ENCODE measurements at regions not wholly inside any gene's neighbourhood (a gene's known extent, or its start where the extent isn't known, plus 50 kb on each side); places are given as distances from the start of the nearest gene placed in this dataset.
"Not testable (repeated sequence)": the region's sequence is repeated elsewhere in the genome, so short reads cannot be mapped to it uniquely, and the experiment has no call there.

GRCh38 chr6:14406614-14407331 lies 289.2 kb downstream of the CD83 start:
- DNase-seq: no peak

GRCh38 chr6:14408446-14408845 lies 290.9 kb downstream of the CD83 start:
- DNase-seq: no peak

- peak; percentile 28 for DNase-seq
Observed at GRCh38 chr6:14412026-14412425, 294.5 kb downstream of the CD83 start.

- DNase-seq: no peak
Observed at GRCh38 chr6:14415452-14415851, 297.9 kb downstream of the CD83 start.

GRCh38 chr6:14417377-14417776 lies 299.8 kb downstream of the CD83 start:
- no peak for DNase-seq

- DNase-seq: not testable (repeated sequence)
Observed at GRCh38 chr6:14419224-14419623, 301.7 kb downstream of the CD83 start.

GRCh38 chr6:14422061-14422460 lies 304.5 kb downstream of the CD83 start:
- DNase-seq: no peak

GRCh38 chr6:14422917-14423316 lies 305.3 kb downstream of the CD83 start:
- no peak for DNase-seq

GRCh38 chr6:14423330-14423729 lies 305.8 kb downstream of the CD83 start:
- no peak for DNase-seq

GRCh38 chr6:14423955-14424354 lies 306.4 kb downstream of the CD83 start:
- no peak for DNase-seq

GRCh38 chr6:14425805-14426204 lies 308.2 kb downstream of the CD83 start:
- no peak for DNase-seq

GRCh38 chr6:14426281-14426680 lies 308.7 kb downstream of the CD83 start:
- no peak for DNase-seq

- DNase-seq: no peak
Observed at GRCh38 chr6:14428269-14428668, 310.7 kb downstream of the CD83 start.

- DNase-seq: no peak
Observed at GRCh38 chr6:14429396-14429795, 311.8 kb downstream of the CD83 start.

- no peak for DNase-seq
Observed at GRCh38 chr6:14430218-14430617, 312.6 kb downstream of the CD83 start.

GRCh38 chr6:14431385-14432330 lies 314.1 kb downstream of the CD83 start:
- no peak for DNase-seq

- DNase-seq: peak; percentile 32
Observed at GRCh38 chr6:14434916-14435690, 317.5 kb downstream of the CD83 start.

GRCh38 chr6:14436592-14437132 lies 319.1 kb downstream of the CD83 start:
- no peak for DNase-seq

- DNase-seq: no peak
Observed at GRCh38 chr6:14439419-14439818, 321.8 kb downstream of the CD83 start.

GRCh38 chr6:14440215-14440910 lies 322.8 kb downstream of the CD83 start:
- DNase-seq: no peak

- DNase-seq: no peak
Observed at GRCh38 chr6:14440940-14441781, 323.6 kb downstream of the CD83 start.

Measured in EL (cell line).